GM19468 (cell line): ENCODE measurements at regions not wholly inside any gene's neighbourhood (a gene's known extent, or its start where the extent isn't known, plus 50 kb on each side); places are given as distances from the start of the nearest gene placed in this dataset.

Experiments used
- ATAC-seq: cut with Tn5 transposase; IDR thresholded peaks from one replicate; pipeline ENCODE4 v1.9.1; 2021; ENCODE audit warnings: mild to moderate bottlenecking, moderate library complexity, moderate number of reproducible peaks; ENCODE audit not compliant: unreplicated experiment; ENCODE audit errors: extremely low read depth

- ATAC-seq: no peak
These were observed 283.2 kb downstream of the ARL4A start for GRCh38 chr7:12970626-12971025.

GRCh38 chr7:12974451-12975166 is 287.2 kb downstream of the ARL4A start:
- no peak for ATAC-seq

- no peak for ATAC-seq
These were observed 288.0 kb downstream of the ARL4A start for GRCh38 chr7:12975412-12975811.

GRCh38 chr7:12979181-12979580 is 291.7 kb downstream of the ARL4A start:
- ATAC-seq: no peak

- no peak for ATAC-seq
These were observed 294.7 kb downstream of the ARL4A start for GRCh38 chr7:12982178-12982577.

- no peak for ATAC-seq
These were observed 296.7 kb downstream of the ARL4A start for GRCh38 chr7:12984117-12984516.

GRCh38 chr7:12985228-12985627 is 297.8 kb downstream of the ARL4A start:
- no peak for ATAC-seq

GRCh38 chr7:12985752-12986151 is 298.3 kb downstream of the ARL4A start:
- no peak for ATAC-seq

GRCh38 chr7:12987238-12987637 is 299.8 kb downstream of the ARL4A start:
- no peak for ATAC-seq

GRCh38 chr7:12990440-12990839 is 303.0 kb downstream of the ARL4A start:
- no peak for ATAC-seq

- no peak for ATAC-seq
These were observed 305.6 kb downstream of the ARL4A start for GRCh38 chr7:12993025-12993424.

- no peak for ATAC-seq
These were observed 308.6 kb downstream of the ARL4A start for GRCh38 chr7:12995912-12996469.

- no peak for ATAC-seq
These were observed 319.9 kb downstream of the ARL4A start for GRCh38 chr7:13007331-13007730.

GRCh38 chr7:13009517-13009916 is 322.1 kb downstream of the ARL4A start:
- no peak for ATAC-seq

- no peak for ATAC-seq
These were observed 326.6 kb downstream of the ARL4A start for GRCh38 chr7:13014011-13014410.

GRCh38 chr7:13016036-13016581 is 328.7 kb downstream of the ARL4A start:
- no peak for ATAC-seq

- ATAC-seq: no peak
These were observed 329.3 kb downstream of the ARL4A start for GRCh38 chr7:13016592-13017332.

GRCh38 chr7:13017333-13017857 is 330.0 kb downstream of the ARL4A start:
- ATAC-seq: no peak

GRCh38 chr7:13017881-13018280 is 330.4 kb downstream of the ARL4A start:
- no peak for ATAC-seq

GRCh38 chr7:13021566-13022300 is 334.3 kb downstream of the ARL4A start:
- no peak for ATAC-seq
